Upper lobe of left lung (tissue), 6 donors: ENCODE measurements at regions not wholly inside any gene's neighbourhood (a gene's known extent, or its start where the extent isn't known, plus 50 kb on each side); places are given as distances from the start of the nearest gene placed in this dataset.

Experiments used
- ATAC-seq, 2 donors: fragments of 200-7000 bp; cut with Tn5 transposase; one replicate each; pipeline ENCODE4 v1.9.1; 2022; ENCODE audit warnings: mild to moderate bottlenecking in 2 of 2, moderate library complexity in 2 of 2; ENCODE audit not compliant: low FRiP score in 2 of 2
- DNase-seq, 2 donors: peaks; one replicate each; pipeline ENCODE4 v3.0.0-alpha.2; 2019 to 2020
- H3K27ac ChIP-seq, 4 donors: fragments of 200-600 bp; sonication (generic); one replicate each; pipeline ENCODE4 v1.5.1; 2016 to 2019
- H3K27me3 ChIP-seq, 4 donors: fragments of 200-600 bp; sonication (generic); one replicate each; pipeline ENCODE4 v1.5.1; 2017 to 2019
- H3K36me3 ChIP-seq, 4 donors: fragments of 200-600 bp; sonication (generic); one replicate each; pipeline ENCODE4 v1.5.1; 2016 to 2019
- H3K4me1 ChIP-seq, 4 donors: fragments of 200-600 bp; sonication (generic); one replicate each; pipeline ENCODE4 v1.5.1; 2018 to 2019
- H3K4me3 ChIP-seq, 4 donors: fragments of 200-600 bp; sonication (generic); one replicate each; pipeline ENCODE4 v1.5.1; 2017 to 2019; ENCODE audit warnings: mild to moderate bottlenecking in 2 of 4, moderate library complexity in 1 of 4
- H3K9me3 ChIP-seq, 4 donors: fragments of 200-600 bp; sonication (generic); one replicate each; pipeline ENCODE4 v1.5.1; 2018 to 2019
- CTCF ChIP-seq, 6 experiments: fragments of 450-650 bp in 4 of 6; fragments of 200-600 bp in 2 of 6; sonication (generic) in 2 of 6; IDR thresholded peaks; one replicate each; pipeline ENCODE4 v1.5.1; 2016 to 2019; ENCODE audit warnings: antibody characterized with exemption in 6 of 6
- EP300 ChIP-seq, 4 donors: sonication (generic); formaldehyde crosslinking; IDR thresholded peaks; one replicate each; pipeline ENCODE4 v1.5.1; 2017; ENCODE audit warnings: antibody characterized with exemption in 4 of 4, control low read depth in 2 of 4
- POLR2A ChIP-seq, 4 donors: fragments of 450-650 bp; IDR thresholded peaks; one replicate each; pipeline ENCODE4 v1.5.1; 2016 to 2017; ENCODE audit warnings: antibody characterized with exemption in 4 of 4, mild to moderate bottlenecking in 2 of 4
- POLR2AphosphoS5 ChIP-seq, 2 donors: sonication (generic); formaldehyde crosslinking; IDR thresholded peaks; one replicate each; pipeline ENCODE4 v1.5.1; 2017; ENCODE audit warnings: antibody characterized with exemption in 2 of 2
- WGBS, 2 donors: methylation state at CpG; one replicate each; pipeline ENCODE4 v1.1.5; 2017 to 2018; 5-methylcytosine and 5-hydroxymethylcytosine counted together
- donor health status: DM: no; HTN: no; CAD: no; lungs with moderate emphysema.
- donor health status: DM: no; HTN: yes; CAD: no; lungs with severe emphysema.

DNA sequence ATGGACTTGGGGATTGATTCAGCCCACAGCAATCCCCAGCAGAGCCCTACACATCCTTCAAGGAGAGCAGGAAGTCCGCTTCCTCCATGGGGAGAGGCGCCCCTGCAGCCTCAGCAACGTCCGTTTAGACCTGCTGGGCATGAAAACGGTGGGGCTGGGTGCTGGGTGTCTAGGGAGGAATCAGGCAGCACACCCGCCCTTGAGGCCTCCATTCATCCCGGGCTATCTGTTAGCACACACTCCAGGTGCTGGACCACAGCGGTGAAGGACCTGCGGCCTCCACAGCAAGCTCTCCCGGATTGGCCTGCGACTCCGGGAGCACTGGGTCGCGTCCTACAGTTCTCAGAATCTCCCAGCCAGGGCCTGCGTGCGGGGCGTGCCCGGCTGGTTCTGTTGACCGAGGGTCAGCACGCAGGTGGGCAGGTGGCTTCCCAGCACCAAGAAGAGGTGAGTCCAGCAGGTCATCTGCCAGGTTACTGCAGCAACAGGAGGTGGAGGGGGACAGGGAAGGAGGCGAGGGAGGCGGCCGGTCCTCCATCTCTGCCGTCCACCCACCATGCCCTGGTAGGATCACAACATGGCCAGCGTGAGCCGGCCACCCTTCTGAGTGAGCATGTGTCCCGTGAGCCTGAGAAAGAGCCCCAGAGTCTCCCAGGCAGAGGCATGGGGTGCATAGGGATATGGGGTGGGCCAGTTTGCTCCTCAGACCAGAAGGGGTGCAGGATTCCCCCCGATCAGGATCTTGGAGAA lies 96.6 kb downstream of the RIPK4 start:
- no peak for ATAC-seq
- DNase-seq: no peak
- TF ChIP-seq POLR2A (IDR thresholded peaks at IDR 0.05) (no peak), POLR2AphosphoS5 (IDR thresholded peaks at IDR 0.05) (no peak), CTCF (IDR thresholded peaks at IDR 0.05) (no peak), EP300 (IDR thresholded peaks at IDR 0.05) (no peak)
- 84 to 95% methylated on average over 16 to 28 of the region's 28 CpGs for WGBS, 2 donors
- H3K27ac ChIP-seq: no peak overlapping the region
- H3K4me3 ChIP-seq: no peak overlapping the region
- no peaks in the 10 kb centered on the region for H3K9me3 ChIP-seq
- no peaks in the 10 kb centered on the region for H3K27me3 ChIP-seq
- no peaks in the 10 kb centered on the region for H3K36me3 ChIP-seq
- H3K4me1 ChIP-seq: peaks cover 0 to 2% (median 0%) of the 10 kb centered on the region in 4 donors

DNA sequence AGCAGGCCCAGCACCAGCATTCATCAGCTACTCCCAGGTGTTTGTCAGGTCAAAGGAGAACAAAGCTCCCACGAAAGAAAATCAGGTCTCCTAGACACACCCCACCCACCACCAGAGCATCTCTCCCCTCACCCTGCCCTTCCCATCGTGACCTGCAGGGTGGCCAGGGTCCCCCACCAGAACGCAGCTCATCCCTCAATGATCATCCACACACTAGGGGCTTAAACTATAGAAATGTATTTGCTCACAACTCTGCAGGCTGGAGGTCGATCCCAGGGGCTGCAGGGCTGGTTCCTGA lies 97.4 kb downstream of the RIPK4 start:
- no peaks in the 10 kb centered on the region for H3K9me3 ChIP-seq

GRCh38 chr21:41668686-41669532 lies 97.9 kb downstream of the RIPK4 start:
- no peak for TF ChIP-seq POLR2A (IDR thresholded peaks at IDR 0.05)
- TF ChIP-seq CTCF (IDR thresholded peaks at IDR 0.05): no peak
- no peak for TF ChIP-seq POLR2AphosphoS5 (IDR thresholded peaks at IDR 0.05)
- TF ChIP-seq EP300 (IDR thresholded peaks at IDR 0.05): no peak
- Histone ChIP-seq H3K36me3 (no peaks in the 10 kb centered on the region), H3K4me3 (no peak overlapping the region), H3K27ac (no peak overlapping the region), H3K9me3 (no peaks in the 10 kb centered on the region), H3K4me1 (peaks cover 0 to 8% (median 3%) of the 10 kb centered on the region in 4 donors), H3K27me3 (no peaks in the 10 kb centered on the region)
- ATAC-seq (no peak), DNase-seq (no peak)
- WGBS, 2 donors: 60 to 90% methylated on average over 1 to 26 of the region's 26 CpGs

More for the DNA sequence above, 97.4 kb downstream of the RIPK4 start:
- no peak for ATAC-seq
- Histone ChIP-seq H3K27ac (no peak overlapping the region), H3K27me3 (no peaks in the 10 kb centered on the region), H3K4me3 (no peak overlapping the region), H3K4me1 (peaks cover 0 to 6% (median 2%) of the 10 kb centered on the region in 4 donors), H3K36me3 (no peaks in the 10 kb centered on the region)
- 82 to 83% methylated on average over 3 to 4 of the region's 4 CpGs for WGBS, 2 donors
- DNase-seq: no peak
- TF ChIP-seq POLR2A (IDR thresholded peaks at IDR 0.05): no peak
- no peak for TF ChIP-seq POLR2AphosphoS5 (IDR thresholded peaks at IDR 0.05)
- no peak for TF ChIP-seq EP300 (IDR thresholded peaks at IDR 0.05)
- TF ChIP-seq CTCF (IDR thresholded peaks at IDR 0.05): no peak

- H3K27ac ChIP-seq: no peak overlapping the region
- WGBS, 2 donors: 83 to 95% methylated on average over 4 to 11 of the region's 11 CpGs
- no peak for ATAC-seq
- no peak for DNase-seq
- TF ChIP-seq POLR2AphosphoS5 (IDR thresholded peaks at IDR 0.05) (no peak), CTCF (IDR thresholded peaks at IDR 0.05) (no peak), EP300 (IDR thresholded peaks at IDR 0.05) (no peak), POLR2A (IDR thresholded peaks at IDR 0.05) (no peak)
- H3K9me3 ChIP-seq: no peaks in the 10 kb centered on the region
- H3K4me3 ChIP-seq: no peak overlapping the region
- H3K36me3 ChIP-seq: no peaks in the 10 kb centered on the region
- H3K4me1 ChIP-seq: peaks cover 0 to 8% (median 3%) of the 10 kb centered on the region in 4 donors
- H3K27me3 ChIP-seq: no peaks in the 10 kb centered on the region
Observed at GRCh38 chr21:41668051-41668541, 98.8 kb downstream of the RIPK4 start.
